ENCODE measurements at regions not wholly inside any gene's neighbourhood (a gene's known extent, or its start where the extent isn't known, plus 50 kb on each side); places are given as distances from the start of the nearest gene placed in this dataset.

- no peak overlapping the region for H3K4me3 ChIP-seq (ENCODE audit: low read depth, low read length)
- no peak for TF ChIP-seq CTCF (IDR thresholded peaks at IDR 0.05; ENCODE audit: low read depth, low read length)
Observed at GRCh38 chr1:69148731-69149130, 419.0 kb upstream of the LRRC7 start.

- no peak overlapping the region for H3K4me3 ChIP-seq (ENCODE audit: low read depth, low read length)
- no peak for TF ChIP-seq CTCF (IDR thresholded peaks at IDR 0.05; ENCODE audit: low read depth, low read length)
Observed at GRCh38 chr1:69157046-69157756, 410.5 kb upstream of the LRRC7 start.

- H3K4me3 ChIP-seq (ENCODE audit: low read depth, low read length): no peak overlapping the region
- TF ChIP-seq CTCF (IDR thresholded peaks at IDR 0.05; ENCODE audit: low read depth, low read length): no peak
Observed at GRCh38 chr1:69163241-69163640, 404.5 kb upstream of the LRRC7 start.

- TF ChIP-seq CTCF (IDR thresholded peaks at IDR 0.05; ENCODE audit: low read depth, low read length): no peak
- H3K4me3 ChIP-seq (ENCODE audit: low read depth, low read length): no peak overlapping the region
Observed at GRCh38 chr1:69163779-69164178, 403.9 kb upstream of the LRRC7 start.

GRCh38 chr1:69167876-69168275 lies 399.8 kb upstream of the LRRC7 start:
- H3K4me3 ChIP-seq (ENCODE audit: low read depth, low read length): no peak overlapping the region
- no peak for TF ChIP-seq CTCF (IDR thresholded peaks at IDR 0.05; ENCODE audit: low read depth, low read length)

- H3K4me3 ChIP-seq (ENCODE audit: low read depth, low read length): no peak overlapping the region
- no peak for TF ChIP-seq CTCF (IDR thresholded peaks at IDR 0.05; ENCODE audit: low read depth, low read length)
Observed at GRCh38 chr1:69171248-69171647, 396.5 kb upstream of the LRRC7 start.

GRCh38 chr1:69172003-69173000 lies 395.4 kb upstream of the LRRC7 start:
- no peak for TF ChIP-seq CTCF (IDR thresholded peaks at IDR 0.05; ENCODE audit: low read depth, low read length)
- no peak overlapping the region for H3K4me3 ChIP-seq (ENCODE audit: low read depth, low read length)

Measured in WI38 (cell line).